ENCODE measurements at regions not wholly inside any gene's neighbourhood (a gene's known extent, or its start where the extent isn't known, plus 50 kb on each side); places are given as distances from the start of the nearest gene placed in this dataset.

GRCh38 chr2:207227062-207227748, 61.5 kb upstream of the KLF7 start:
- TF ChIP-seq SP1 (IDR thresholded peaks at IDR 0.05) (no peak), L3MBTL2 (conservative IDR thresholded peaks at IDR 0.05) (no peak), FOXA1 (IDR thresholded peaks at IDR 0.05) (no peak), ARNT (IDR thresholded peaks at IDR 0.05) (no peak), TARDBP (IDR thresholded peaks at IDR 0.05) (no peak), CTBP1 (IDR thresholded peaks at IDR 0.05; ENCODE audit: borderline replicate concordance) (no peak), HDGF (IDR thresholded peaks at IDR 0.05; ENCODE audit: borderline replicate concordance) (no peak), SUZ12 (IDR thresholded peaks at IDR 0.05) (no peak), FOXM1 (IDR thresholded peaks at IDR 0.05; ENCODE audit: borderline replicate concordance) (no peak)
